HEK293T (cell line): ENCODE measurements at regions not wholly inside any gene's neighbourhood (a gene's known extent, or its start where the extent isn't known, plus 50 kb on each side); places are given as distances from the start of the nearest gene placed in this dataset.

Experiments
- CTCF ChIA-PET: fragments of 350-600 bp; formaldehyde crosslinking; extraction: SDS; loops from one replicate; lab custom pipeline; 2021; ENCODE audit warnings: antibody characterized with exemption, inconsistent platforms; lab: Yijun Ruan, JAX
- POLR2A ChIA-PET: fragments of 350-600 bp; formaldehyde crosslinking; extraction: SDS; loops from one replicate; lab custom pipeline; 2020; ENCODE audit warnings: antibody characterized with exemption, inconsistent platforms; lab: Yijun Ruan, JAX
- DNase-seq: peaks from one replicate; pipeline ENCODE4 v3.0.0; 2012; ENCODE audit warnings: mixed read lengths; ENCODE audit errors: extremely low spot score
- ARNT ChIP-seq: fragments of 450-650 bp; IDR thresholded peaks from 2 replicates; pipeline ENCODE4 v1.6.1; 2017; ENCODE audit warnings: mild to moderate bottlenecking
- BHLHE40 ChIP-seq: fragments of 450-650 bp; IDR thresholded peaks from 2 replicates; pipeline ENCODE4 v1.6.1; 2016; ENCODE audit warnings: mild to moderate bottlenecking, moderate library complexity, borderline replicate concordance
- CTBP1 ChIP-seq: fragments of 450-650 bp; IDR thresholded peaks from 2 replicates; pipeline ENCODE4 v1.6.1; 2016; ENCODE audit warnings: borderline replicate concordance
- ELF4 ChIP-seq: fragments of 450-650 bp; IDR thresholded peaks from 2 replicates; pipeline ENCODE4 v1.6.1; 2017; ENCODE audit warnings: antibody characterized with exemption
- FOXA1 ChIP-seq: fragments of 450-650 bp; IDR thresholded peaks from 2 replicates; pipeline ENCODE4 v1.6.1; 2016; ENCODE audit warnings: mild to moderate bottlenecking
- FOXK2 ChIP-seq: fragments of 450-650 bp; IDR thresholded peaks from 2 replicates; pipeline ENCODE4 v1.6.1; 2016; ENCODE audit warnings: mild to moderate bottlenecking
- FOXM1 ChIP-seq: fragments of 450-650 bp; IDR thresholded peaks from 2 replicates; pipeline ENCODE4 v1.6.1; 2017; ENCODE audit warnings: mild to moderate bottlenecking, borderline replicate concordance
- HDGF ChIP-seq: fragments of 450-650 bp; IDR thresholded peaks from 2 replicates; pipeline ENCODE4 v1.6.1; 2017; ENCODE audit warnings: antibody characterized with exemption, borderline replicate concordance
- L3MBTL2 ChIP-seq: fragments of 450-650 bp; conservative IDR thresholded peaks from 2 replicates; pipeline ENCODE4 v1.6.1; 2016; ENCODE audit warnings: mild to moderate bottlenecking
- LEF1 ChIP-seq: fragments of 450-650 bp; IDR thresholded peaks from 2 replicates; pipeline ENCODE4 v1.6.1; 2017; ENCODE audit warnings: mild to moderate bottlenecking, borderline replicate concordance
- NFRKB ChIP-seq: fragments of 450-650 bp; IDR thresholded peaks from 2 replicates; pipeline ENCODE4 v1.6.1; 2016; ENCODE audit warnings: mild to moderate bottlenecking, moderate library complexity
- SP1 ChIP-seq: fragments of 450-650 bp; IDR thresholded peaks from 2 replicates; pipeline ENCODE4 v1.6.1; 2017
- SUZ12 ChIP-seq: fragments of 450-650 bp; IDR thresholded peaks from 2 replicates; pipeline ENCODE4 v1.6.1; 2016; ENCODE audit warnings: mild to moderate bottlenecking
- TARDBP ChIP-seq: fragments of 450-650 bp; IDR thresholded peaks from 2 replicates; pipeline ENCODE4 v1.6.1; 2016
- ZNF384 ChIP-seq: fragments of 450-650 bp; IDR thresholded peaks from 2 replicates; pipeline ENCODE4 v1.6.1; 2016
- TF ChIP-seq, protein P1 (sequence below): fragments of 450-650 bp; IDR thresholded peaks from 2 replicates; pipeline ENCODE4 v1.6.1; 2016

DNA sequence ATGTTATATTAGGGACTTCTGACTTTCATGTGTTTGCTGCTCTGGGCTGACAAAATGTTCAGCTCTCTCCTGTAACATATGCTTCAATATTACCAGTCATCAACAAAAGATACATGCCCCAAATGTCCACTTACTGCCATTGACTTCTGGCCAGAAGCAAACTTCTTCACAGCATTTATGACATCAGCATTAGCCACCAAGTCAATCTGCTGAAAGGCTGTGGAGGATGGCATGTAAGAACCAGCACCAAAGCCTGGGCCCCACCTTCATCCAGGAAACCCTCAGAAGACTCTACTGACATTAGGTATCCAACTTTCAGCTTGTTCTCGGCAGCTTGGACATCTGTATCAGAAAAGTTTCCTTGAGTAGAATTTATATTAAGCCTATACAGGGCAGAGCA lies 595.5 kb downstream of the COL12A1 start:
- ChIA-PET CTCF (no interaction called here), POLR2A (no interaction called here)
- no peak for DNase-seq
- no peak for TF ChIP-seq BHLHE40
- no peak for TF ChIP-seq SP1
- TF ChIP-seq, protein P1, sequence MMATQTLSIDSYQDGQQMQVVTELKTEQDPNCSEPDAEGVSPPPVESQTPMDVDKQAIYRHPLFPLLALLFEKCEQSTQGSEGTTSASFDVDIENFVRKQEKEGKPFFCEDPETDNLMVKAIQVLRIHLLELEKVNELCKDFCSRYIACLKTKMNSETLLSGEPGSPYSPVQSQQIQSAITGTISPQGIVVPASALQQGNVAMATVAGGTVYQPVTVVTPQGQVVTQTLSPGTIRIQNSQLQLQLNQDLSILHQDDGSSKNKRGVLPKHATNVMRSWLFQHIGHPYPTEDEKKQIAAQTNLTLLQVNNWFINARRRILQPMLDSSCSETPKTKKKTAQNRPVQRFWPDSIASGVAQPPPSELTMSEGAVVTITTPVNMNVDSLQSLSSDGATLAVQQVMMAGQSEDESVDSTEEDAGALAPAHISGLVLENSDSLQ, result no peak
- no peak for TF ChIP-seq FOXK2
- TF ChIP-seq ARNT, result no peak
- no peak for TF ChIP-seq LEF1
- no peak for TF ChIP-seq NFRKB
- TF ChIP-seq TARDBP, result no peak
- TF ChIP-seq ZNF384, result no peak
- TF ChIP-seq CTBP1, result no peak
- TF ChIP-seq ELF4, result no peak
- no peak for TF ChIP-seq FOXA1
- TF ChIP-seq SUZ12, result no peak

DNA sequence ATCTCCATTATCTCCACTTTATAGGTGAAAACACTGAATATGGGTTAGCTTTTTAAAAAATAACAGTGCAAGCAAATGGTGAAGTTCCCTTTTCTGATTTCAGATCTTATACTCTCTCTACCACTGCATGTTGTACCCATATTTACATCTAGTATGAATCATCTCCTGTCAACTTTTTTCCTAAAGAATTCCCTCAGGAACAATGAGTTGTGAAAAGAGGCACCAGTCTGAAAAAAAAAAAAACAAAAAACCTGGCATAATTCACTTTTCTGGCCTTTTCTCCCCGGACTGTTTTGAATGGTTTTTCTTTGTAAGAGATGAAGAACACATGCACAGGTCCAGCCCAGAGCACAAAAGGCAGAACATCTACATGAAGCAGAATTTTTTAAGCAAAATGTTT lies 596.0 kb downstream of the COL12A1 start:
- TF ChIP-seq FOXK2 (no peak), HDGF (no peak), L3MBTL2 (no peak), SP1 (no peak), ELF4 (no peak), FOXA1 (no peak), SUZ12 (no peak), TARDBP (no peak), BHLHE40 (no peak), ZNF384 (no peak), CTBP1 (no peak), NFRKB (no peak), ARNT (no peak), FOXM1 (no peak), LEF1 (no peak)
- TF ChIP-seq, protein P1, result no peak
- CTCF ChIA-PET, result no interaction called here
- POLR2A ChIA-PET, result no interaction called here
- DNase-seq, result no peak

DNA sequence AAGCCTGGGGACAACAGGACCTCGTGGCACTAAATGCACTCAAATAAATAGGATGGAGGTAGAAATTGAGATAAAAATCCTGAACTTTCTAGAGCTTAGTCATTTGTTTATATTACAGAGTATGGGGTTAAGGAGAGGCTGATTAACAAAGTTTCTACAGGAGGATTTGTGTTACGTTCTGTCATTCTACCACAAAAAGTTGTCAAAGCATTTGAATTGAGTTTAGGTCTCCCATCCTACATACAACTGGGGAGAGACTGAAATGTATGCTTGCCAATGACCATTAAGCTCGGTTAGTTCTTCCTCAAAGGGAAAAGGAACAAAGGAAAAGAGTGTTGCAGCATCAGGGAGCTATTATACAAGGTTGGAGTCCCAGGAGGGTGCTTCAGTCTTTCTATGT lies 597.9 kb downstream of the COL12A1 start:
- TF ChIP-seq L3MBTL2 (no peak), CTBP1 (no peak), FOXM1 (no peak), ZNF384 (no peak), ELF4 (no peak), HDGF (no peak), NFRKB (no peak), SUZ12 (no peak), TARDBP (no peak), ARNT (no peak)
- TF ChIP-seq, protein P1, result no peak
- DNase-seq, result no peak
- POLR2A ChIA-PET, result no interaction called here
- CTCF ChIA-PET, result no interaction called here

DNA sequence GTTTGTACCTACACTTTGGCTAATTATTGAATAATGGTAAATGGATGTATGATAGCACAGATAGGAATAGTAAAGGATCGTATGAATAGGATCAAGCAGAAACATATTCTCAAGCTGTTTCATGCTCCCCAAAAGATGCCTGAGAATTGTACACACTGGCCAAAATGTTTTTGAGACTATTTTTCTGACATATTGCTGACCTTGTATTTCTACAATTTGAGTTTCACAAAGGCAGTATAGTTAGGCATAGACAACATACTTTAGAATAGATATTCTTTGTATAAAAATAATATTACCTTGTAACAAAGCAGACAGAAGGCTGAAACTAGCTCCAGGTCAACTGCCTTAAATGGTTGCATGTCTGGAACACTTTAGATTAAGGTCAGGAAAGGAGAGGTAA lies 598.4 kb downstream of the COL12A1 start:
- POLR2A ChIA-PET, result no interaction called here
- TF ChIP-seq FOXM1, result no peak
- no peak for TF ChIP-seq BHLHE40
- no peak for TF ChIP-seq L3MBTL2
- TF ChIP-seq, protein P1, result no peak
- TF ChIP-seq SP1, result no peak
- no peak for TF ChIP-seq TARDBP
- TF ChIP-seq HDGF, result no peak
- TF ChIP-seq ZNF384, result no peak
- TF ChIP-seq SUZ12, result no peak
- no peak for TF ChIP-seq NFRKB
- no peak for TF ChIP-seq FOXA1
- no peak for TF ChIP-seq CTBP1
- no peak for TF ChIP-seq ARNT
- TF ChIP-seq LEF1, result no peak
- no peak for TF ChIP-seq FOXK2
- no peak for TF ChIP-seq ELF4
- DNase-seq, result no peak
- CTCF ChIA-PET, result no interaction called here

DNA sequence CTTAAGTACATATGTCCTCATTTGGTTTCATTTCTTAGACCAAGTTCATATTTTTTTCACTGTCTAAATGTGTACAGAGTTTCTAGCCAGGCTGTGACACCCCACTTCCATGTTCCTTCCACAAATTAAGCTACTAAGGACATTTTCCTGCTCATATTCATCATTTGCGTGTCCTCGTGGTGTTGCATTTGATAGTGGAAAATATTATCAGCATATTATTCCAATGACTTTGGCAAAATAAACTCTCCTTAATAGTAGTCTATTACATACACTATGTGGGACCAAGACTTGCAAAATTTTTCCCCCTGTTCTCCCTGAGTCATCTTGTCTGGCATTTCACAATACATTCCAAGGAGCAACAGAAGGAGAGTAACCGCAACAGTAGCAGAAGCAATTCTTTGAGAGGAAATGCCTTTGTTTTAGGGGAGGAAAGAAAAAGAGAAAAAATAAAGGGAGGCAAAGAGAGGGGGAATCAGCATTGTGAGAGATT lies 599.2 kb downstream of the COL12A1 start:
- no peak for DNase-seq
- TF ChIP-seq LEF1, result no peak
- TF ChIP-seq FOXM1, result no peak
- ChIA-PET POLR2A (no interaction called here), CTCF (no interaction called here)

DNA sequence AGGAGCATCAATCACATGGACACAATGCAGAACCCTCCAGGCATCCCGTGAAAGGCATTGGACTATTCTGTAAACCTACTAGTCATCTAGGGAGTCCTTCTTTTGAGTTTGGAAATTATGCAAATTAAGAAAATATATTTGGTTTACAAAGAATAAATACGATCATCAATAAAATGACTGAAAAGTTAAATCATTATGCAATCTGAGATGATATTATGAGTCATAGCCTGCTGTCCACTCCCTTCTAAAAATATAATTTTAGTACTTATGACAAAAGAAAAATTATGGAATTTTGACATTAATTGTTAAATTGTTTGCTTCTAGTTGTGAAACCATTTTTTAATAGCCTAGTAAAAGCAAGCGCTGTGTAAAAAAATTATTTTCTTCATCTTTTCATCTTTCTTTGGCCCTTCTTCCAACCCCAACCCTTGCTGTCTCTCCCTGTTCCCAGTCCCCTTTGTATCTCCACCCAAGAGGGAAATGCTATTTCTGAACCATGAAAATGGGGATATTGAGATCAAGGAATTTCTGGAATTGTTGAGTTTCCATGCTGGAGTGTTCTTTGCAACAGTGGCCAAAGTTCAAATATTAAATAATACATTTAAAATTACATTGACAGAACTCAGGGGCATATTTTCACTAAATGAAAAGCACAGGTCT lies 599.8 kb downstream of the COL12A1 start:
- DNase-seq, result no peak
- POLR2A ChIA-PET, result no interaction called here
- CTCF ChIA-PET, result no interaction called here
- TF ChIP-seq ELF4, result no peak
- no peak for TF ChIP-seq SUZ12
- no peak for TF ChIP-seq FOXK2
